HCT116 (cell line): ENCODE measurements at regions not wholly inside any gene's neighbourhood (a gene's known extent, or its start where the extent isn't known, plus 50 kb on each side); places are given as distances from the start of the nearest gene placed in this dataset.

Source experiments
- ATAC-seq: fragments of 200-7000 bp; cut with Tn5 transposase; 2 replicates; pipeline ENCODE4 v1.9.1; 2020; ENCODE audit warnings: mild to moderate bottlenecking, moderate library complexity
- BruUV-seq: library from RNA; stranded (reverse); fragments of 400-500 nt; replicated peaks from 2 replicates; lab custom pipeline; 2021; lab: Mats Ljungman, UMichigan
- CTCF ChIA-PET: fragments of 300-600 bp; sonication (Branson Sonifier 250); formaldehyde crosslinking; loops from one replicate; lab custom pipeline; 2021; ENCODE audit warnings: antibody characterized with exemption; lab: Charles Lee
- POLR2A ChIA-PET: fragments of 300-600, 350-600 bp; sonication (Branson Sonifier 250); formaldehyde crosslinking; loops from one replicate; lab custom pipeline; 2021; ENCODE audit warnings: antibody characterized with exemption; lab: Charles Lee
- RAD21 ChIA-PET, 2 experiments: fragments of 300-600 bp; sonication (Branson Sonifier 250); formaldehyde crosslinking; loops; one replicate each; lab custom pipeline; 2023; ENCODE audit warnings: low total read pairs in 2 of 2; ENCODE audit not compliant: uncharacterized antibody in 2 of 2, unreplicated experiment in 2 of 2, low non-redundant PET in 1 of 2; lab: Charles Lee
- DNase-seq: peaks from one replicate; pipeline ENCODE4 v3.0.0-alpha.2; 2010; ENCODE audit warnings: low read depth, low spot score
- H2AFZ ChIP-seq: fragments of 200-600 bp; shearing (Covaris generic), sonication (generic); 2 replicates; pipeline ENCODE4 v1.6.1; 2017; ENCODE audit warnings: low read depth, mixed run types, mixed read lengths, antibody characterized with exemption, low read length; ENCODE audit not compliant: poor library complexity, severe bottlenecking
- H3K27ac ChIP-seq: 2 replicates; pipeline ENCODE4 v1.5.1; 2012; ENCODE audit warnings: low read depth, low read length
- H3K27me3 ChIP-seq: fragments of 200-600 bp; sonication (generic); 2 replicates; pipeline ENCODE4 v1.6.1; 2016; ENCODE audit warnings: mixed run types, low read length, mixed read lengths; ENCODE audit not compliant: insufficient read depth
- H3K36me3 ChIP-seq, 2 experiments: fragments of 200-500 bp in 1 of 2; fragments of 200-600 bp in 1 of 2; sonication (Bioruptor generic) in 1 of 2; sonication (generic) in 1 of 2; 2 replicates each; pipeline versions ENCODE4 v1.5.1 to v1.6.1; 2014 to 2016; ENCODE audit warnings: low read length in 2 of 2, inconsistent platforms in 1 of 2, mixed read lengths in 1 of 2, mixed run types in 1 of 2; ENCODE audit not compliant: insufficient read depth in 2 of 2, control insufficient read depth in 1 of 2
- H3K4me1 ChIP-seq, 2 experiments: fragments of 200-600 bp in 1 of 2; sonication (generic) in 1 of 2; 2 replicates each; pipeline versions ENCODE4 v1.5.1 to v1.6.1; 2012 to 2017; ENCODE audit warnings: low read length in 2 of 2, inconsistent platforms in 1 of 2, mild to moderate bottlenecking in 1 of 2, mixed read lengths in 1 of 2, mixed run types in 1 of 2, moderate library complexity in 1 of 2; ENCODE audit not compliant: insufficient read depth in 2 of 2, control insufficient read depth in 1 of 2
- H3K4me2 ChIP-seq: fragments of 200-600 bp; sonication (generic); 2 replicates; pipeline ENCODE4 v1.6.1; 2017; ENCODE audit warnings: mixed run types, low read length, mixed read lengths
- H3K4me3 ChIP-seq, 2 experiments: fragments of 200-600 bp in 1 of 2; sonication (generic) in 1 of 2; replicated peaks in 1 of 2; 2 replicates each; pipeline ENCODE4 v1.5.1; 2011 to 2016; ENCODE audit warnings: low read length in 2 of 2, control low read depth in 1 of 2, low read depth in 1 of 2, mild to moderate bottlenecking in 1 of 2, mixed read lengths in 1 of 2, mixed run types in 1 of 2
- H3K79me2 ChIP-seq: fragments of 200-600 bp; sonication (generic); 2 replicates; pipeline ENCODE4 v1.6.1; 2017; ENCODE audit warnings: mild to moderate bottlenecking, mixed run types, low read length, moderate library complexity, mixed read lengths; ENCODE audit not compliant: insufficient read depth
- H3K9ac ChIP-seq: fragments of 200-600 bp; sonication (generic); 2 replicates; pipeline ENCODE4 v1.6.1; 2016; ENCODE audit warnings: low read length, mixed read lengths
- H3K9me2 ChIP-seq: fragments of 200-600 bp; sonication (generic), shearing (Covaris generic); 2 replicates; pipeline ENCODE4 v1.6.1; 2017; ENCODE audit warnings: mixed run types, mild to moderate bottlenecking, moderate library complexity; ENCODE audit not compliant: insufficient read depth
- H3K9me3 ChIP-seq, 2 experiments: fragments of 200-500 bp in 1 of 2; fragments of 200-600 bp in 1 of 2; sonication (Bioruptor generic) in 1 of 2; sonication (generic) in 1 of 2; 2 replicates each; pipeline ENCODE4 v1.6.1; 2014 to 2017; ENCODE audit warnings: low read length in 2 of 2, mixed read lengths in 2 of 2, inconsistent platforms in 1 of 2, low read depth in 1 of 2, mild to moderate bottlenecking in 1 of 2, mixed run types in 1 of 2, moderate library complexity in 1 of 2; ENCODE audit not compliant: control insufficient read depth in 1 of 2, insufficient read depth in 1 of 2
- H4K20me1 ChIP-seq: fragments of 200-600 bp; sonication (generic), shearing (Covaris generic); 2 replicates; pipeline ENCODE4 v1.6.1; 2017; ENCODE audit warnings: mixed run types, mild to moderate bottlenecking, moderate library complexity; ENCODE audit not compliant: insufficient read depth
- CBX3 ChIP-seq: IDR thresholded peaks from 2 replicates; pipeline ENCODE4 v1.6.1; 2012; ENCODE audit warnings: low read depth
- ELF1 ChIP-seq: IDR thresholded peaks from 2 replicates; pipeline ENCODE4 v1.6.1; 2012; ENCODE audit warnings: low read depth, borderline replicate concordance
- EZH2 ChIP-seq: fragments of 200-600 bp; sonication (generic); IDR thresholded peaks from 2 replicates; pipeline ENCODE4 v1.6.1; 2017; ENCODE audit warnings: antibody characterized with exemption, mixed run types
- FOSL1 ChIP-seq: IDR thresholded peaks from 2 replicates; pipeline ENCODE4 v1.6.1; 2012; ENCODE audit warnings: low read depth
- JUND ChIP-seq: IDR thresholded peaks from 2 replicates; pipeline ENCODE4 v1.6.1; 2012
- POLR2A ChIP-seq: IDR thresholded peaks from 2 replicates; pipeline ENCODE4 v1.7.0; 2011; ENCODE audit warnings: borderline replicate concordance; ENCODE audit not compliant: insufficient read depth, insufficient read length; ENCODE audit errors: extremely low read depth
- POLR2AphosphoS5 ChIP-seq: IDR thresholded peaks from 2 replicates; pipeline ENCODE4 v1.6.1; 2011; ENCODE audit warnings: mild to moderate bottlenecking, low read depth, low read length, moderate library complexity
- RAD21 ChIP-seq: IDR thresholded peaks from 2 replicates; pipeline ENCODE4 v1.6.1; 2012; ENCODE audit warnings: low read depth, mild to moderate bottlenecking
- SIN3A ChIP-seq: IDR thresholded peaks from 2 replicates; pipeline ENCODE4 v1.6.1; 2012; ENCODE audit warnings: low read depth
- SP1 ChIP-seq: IDR thresholded peaks from 2 replicates; pipeline ENCODE4 v1.6.1; 2012; ENCODE audit warnings: low read depth
- SRF ChIP-seq: IDR thresholded peaks from 2 replicates; pipeline ENCODE4 v1.6.1; 2012; ENCODE audit warnings: low read depth
- ZFX ChIP-seq: fragments of 450-650 bp; IDR thresholded peaks from 2 replicates; pipeline ENCODE4 v1.6.1; 2017
- intact Hi-C: fragments of 100-400 bp; cut with micrococcal nuclease; formaldehyde crosslinking; loops from 2 replicates; pipeline ENCODE4 v1.10.0; 2022
- TF ChIP-seq, protein P1 (sequence below): IDR thresholded peaks from 2 replicates; pipeline ENCODE4 v1.6.1; 2011; ENCODE audit warnings: mild to moderate bottlenecking, low read length, moderate library complexity; ENCODE audit not compliant: insufficient replicate concordance; ENCODE audit errors: extremely low read depth
- TF ChIP-seq, protein P2 (sequence below), 3 experiments: fragments of 200-600 bp in 1 of 3; sonication (generic) in 1 of 3; IDR thresholded peaks in 2 of 3; conservative IDR thresholded peaks in 1 of 3; 2 replicates each; pipeline ENCODE4 v1.5.1; 2012 to 2017; ENCODE audit warnings: low read depth in 2 of 3, low read length in 2 of 3, antibody characterized with exemption in 1 of 3, borderline replicate concordance in 1 of 3, control low read depth in 1 of 3, mild to moderate bottlenecking in 1 of 3, mixed read lengths in 1 of 3, mixed run types in 1 of 3, moderate library complexity in 1 of 3; ENCODE audit not compliant: insufficient read depth in 1 of 3
- TF ChIP-seq, protein P3 (sequence below): IDR thresholded peaks from 2 replicates; pipeline ENCODE4 v1.6.1; 2012

DNA sequence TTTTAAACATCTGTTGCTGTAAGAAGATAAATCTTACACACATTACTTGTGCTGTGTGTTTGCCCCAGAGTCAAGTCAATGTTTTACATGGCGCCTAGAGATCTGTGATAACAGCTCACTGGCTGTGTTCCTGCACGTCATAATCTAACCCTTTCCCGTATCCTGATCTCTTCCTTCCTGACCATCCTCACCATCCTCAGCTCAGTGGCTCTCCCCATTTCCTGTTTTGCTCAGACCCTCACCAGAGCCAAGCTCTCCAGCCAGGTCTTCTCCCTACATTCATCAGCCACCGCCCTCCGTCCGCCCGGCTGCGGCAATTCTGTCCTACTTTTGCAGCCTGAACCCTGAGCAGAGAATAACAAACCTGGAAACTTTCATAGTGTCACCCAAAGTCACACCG lies 824.7 kb downstream of the USP25 start:
- Histone ChIP-seq H3K9me3 (peaks cover 8 to 11% of the 10 kb centered on the region in 2 experiments; a peak in 3 of 4 replicates), H3K4me2 (no peak overlapping the region), H4K20me1 (no peaks in the 10 kb centered on the region), H3K9ac (no peak overlapping the region), H3K27ac (no peak overlapping the region), H3K4me1 (no peaks in the 10 kb centered on the region), H3K4me3 (no peak overlapping the region), H3K27me3 (no peaks in the 10 kb centered on the region), H2AFZ (no peak overlapping the region), H3K36me3 (no peaks in the 10 kb centered on the region), H3K79me2 (no peaks in the 10 kb centered on the region), H3K9me2 (no peaks in the 10 kb centered on the region)
- ChIA-PET RAD21 (no interaction called here), CTCF (no interaction called here), POLR2A (no interaction called here)
- intact Hi-C loops, result no loop called here
- TF ChIP-seq POLR2AphosphoS5 (no peak), SRF (no peak), CBX3 (no peak), POLR2A (no peak), JUND (no peak), SIN3A (no peak), FOSL1 (no peak), ZFX (no peak), RAD21 (no peak), SP1 (no peak), EZH2 (no peak), ELF1 (no peak)
- TF ChIP-seq, protein P1, sequence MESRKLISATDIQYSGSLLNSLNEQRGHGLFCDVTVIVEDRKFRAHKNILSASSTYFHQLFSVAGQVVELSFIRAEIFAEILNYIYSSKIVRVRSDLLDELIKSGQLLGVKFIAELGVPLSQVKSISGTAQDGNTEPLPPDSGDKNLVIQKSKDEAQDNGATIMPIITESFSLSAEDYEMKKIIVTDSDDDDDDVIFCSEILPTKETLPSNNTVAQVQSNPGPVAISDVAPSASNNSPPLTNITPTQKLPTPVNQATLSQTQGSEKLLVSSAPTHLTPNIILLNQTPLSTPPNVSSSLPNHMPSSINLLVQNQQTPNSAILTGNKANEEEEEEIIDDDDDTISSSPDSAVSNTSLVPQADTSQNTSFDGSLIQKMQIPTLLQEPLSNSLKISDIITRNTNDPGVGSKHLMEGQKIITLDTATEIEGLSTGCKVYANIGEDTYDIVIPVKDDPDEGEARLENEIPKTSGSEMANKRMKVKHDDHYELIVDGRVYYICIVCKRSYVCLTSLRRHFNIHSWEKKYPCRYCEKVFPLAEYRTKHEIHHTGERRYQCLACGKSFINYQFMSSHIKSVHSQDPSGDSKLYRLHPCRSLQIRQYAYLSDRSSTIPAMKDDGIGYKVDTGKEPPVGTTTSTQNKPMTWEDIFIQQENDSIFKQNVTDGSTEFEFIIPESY, result no peak
- TF ChIP-seq, protein P2, sequence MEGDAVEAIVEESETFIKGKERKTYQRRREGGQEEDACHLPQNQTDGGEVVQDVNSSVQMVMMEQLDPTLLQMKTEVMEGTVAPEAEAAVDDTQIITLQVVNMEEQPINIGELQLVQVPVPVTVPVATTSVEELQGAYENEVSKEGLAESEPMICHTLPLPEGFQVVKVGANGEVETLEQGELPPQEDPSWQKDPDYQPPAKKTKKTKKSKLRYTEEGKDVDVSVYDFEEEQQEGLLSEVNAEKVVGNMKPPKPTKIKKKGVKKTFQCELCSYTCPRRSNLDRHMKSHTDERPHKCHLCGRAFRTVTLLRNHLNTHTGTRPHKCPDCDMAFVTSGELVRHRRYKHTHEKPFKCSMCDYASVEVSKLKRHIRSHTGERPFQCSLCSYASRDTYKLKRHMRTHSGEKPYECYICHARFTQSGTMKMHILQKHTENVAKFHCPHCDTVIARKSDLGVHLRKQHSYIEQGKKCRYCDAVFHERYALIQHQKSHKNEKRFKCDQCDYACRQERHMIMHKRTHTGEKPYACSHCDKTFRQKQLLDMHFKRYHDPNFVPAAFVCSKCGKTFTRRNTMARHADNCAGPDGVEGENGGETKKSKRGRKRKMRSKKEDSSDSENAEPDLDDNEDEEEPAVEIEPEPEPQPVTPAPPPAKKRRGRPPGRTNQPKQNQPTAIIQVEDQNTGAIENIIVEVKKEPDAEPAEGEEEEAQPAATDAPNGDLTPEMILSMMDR (IDR thresholded peaks at IDR 0.05 in 2 of 3, conservative IDR thresholded peaks at IDR 0.05 in 1 of 3; ENCODE audit: borderline replicate concordance in 1 of 3, insufficient read depth in 1 of 3, low read depth in 2 of 3, low read length in 2 of 3), result no peak
- TF ChIP-seq, protein P3, sequence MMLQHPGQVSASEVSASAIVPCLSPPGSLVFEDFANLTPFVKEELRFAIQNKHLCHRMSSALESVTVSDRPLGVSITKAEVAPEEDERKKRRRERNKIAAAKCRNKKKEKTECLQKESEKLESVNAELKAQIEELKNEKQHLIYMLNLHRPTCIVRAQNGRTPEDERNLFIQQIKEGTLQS, result no peak
- no TSS peak for BruUV-seq
- ATAC-seq (no peak), DNase-seq (no peak)
